HCT116 (cell line): ENCODE measurements at regions not wholly inside any gene's neighbourhood (a gene's known extent, or its start where the extent isn't known, plus 50 kb on each side); places are given as distances from the start of the nearest gene placed in this dataset.

Source experiments
- ATAC-seq: fragments of 200-7000 bp; cut with Tn5 transposase; 2 replicates; pipeline ENCODE4 v1.9.1; 2020; ENCODE audit warnings: mild to moderate bottlenecking, moderate library complexity
- BruUV-seq: library from RNA; stranded (reverse); fragments of 400-500 nt; replicated peaks from 2 replicates; lab custom pipeline; 2021; lab: Mats Ljungman, UMichigan
- CTCF ChIA-PET: fragments of 300-600 bp; sonication (Branson Sonifier 250); formaldehyde crosslinking; loops from one replicate; lab custom pipeline; 2021; ENCODE audit warnings: antibody characterized with exemption; lab: Charles Lee
- POLR2A ChIA-PET: fragments of 300-600, 350-600 bp; sonication (Branson Sonifier 250); formaldehyde crosslinking; loops from one replicate; lab custom pipeline; 2021; ENCODE audit warnings: antibody characterized with exemption; lab: Charles Lee
- RAD21 ChIA-PET, 2 experiments: fragments of 300-600 bp; sonication (Branson Sonifier 250); formaldehyde crosslinking; loops; one replicate each; lab custom pipeline; 2023; ENCODE audit warnings: low total read pairs in 2 of 2; ENCODE audit not compliant: uncharacterized antibody in 2 of 2, unreplicated experiment in 2 of 2, low non-redundant PET in 1 of 2; lab: Charles Lee
- DNase-seq: peaks from one replicate; pipeline ENCODE4 v3.0.0-alpha.2; 2010; ENCODE audit warnings: low read depth, low spot score
- H2AFZ ChIP-seq: fragments of 200-600 bp; shearing (Covaris generic), sonication (generic); 2 replicates; pipeline ENCODE4 v1.6.1; 2017; ENCODE audit warnings: low read depth, mixed run types, mixed read lengths, antibody characterized with exemption, low read length; ENCODE audit not compliant: poor library complexity, severe bottlenecking
- H3K27ac ChIP-seq: 2 replicates; pipeline ENCODE4 v1.5.1; 2012; ENCODE audit warnings: low read depth, low read length
- H3K27me3 ChIP-seq: fragments of 200-600 bp; sonication (generic); 2 replicates; pipeline ENCODE4 v1.6.1; 2016; ENCODE audit warnings: mixed run types, low read length, mixed read lengths; ENCODE audit not compliant: insufficient read depth
- H3K36me3 ChIP-seq, 2 experiments: fragments of 200-500 bp in 1 of 2; fragments of 200-600 bp in 1 of 2; sonication (Bioruptor generic) in 1 of 2; sonication (generic) in 1 of 2; 2 replicates each; pipeline versions ENCODE4 v1.5.1 to v1.6.1; 2014 to 2016; ENCODE audit warnings: low read length in 2 of 2, inconsistent platforms in 1 of 2, mixed read lengths in 1 of 2, mixed run types in 1 of 2; ENCODE audit not compliant: insufficient read depth in 2 of 2, control insufficient read depth in 1 of 2
- H3K4me1 ChIP-seq, 2 experiments: fragments of 200-600 bp in 1 of 2; sonication (generic) in 1 of 2; 2 replicates each; pipeline versions ENCODE4 v1.5.1 to v1.6.1; 2012 to 2017; ENCODE audit warnings: low read length in 2 of 2, inconsistent platforms in 1 of 2, mild to moderate bottlenecking in 1 of 2, mixed read lengths in 1 of 2, mixed run types in 1 of 2, moderate library complexity in 1 of 2; ENCODE audit not compliant: insufficient read depth in 2 of 2, control insufficient read depth in 1 of 2
- H3K4me2 ChIP-seq: fragments of 200-600 bp; sonication (generic); 2 replicates; pipeline ENCODE4 v1.6.1; 2017; ENCODE audit warnings: mixed run types, low read length, mixed read lengths
- H3K4me3 ChIP-seq, 2 experiments: fragments of 200-600 bp in 1 of 2; sonication (generic) in 1 of 2; replicated peaks in 1 of 2; 2 replicates each; pipeline ENCODE4 v1.5.1; 2011 to 2016; ENCODE audit warnings: low read length in 2 of 2, control low read depth in 1 of 2, low read depth in 1 of 2, mild to moderate bottlenecking in 1 of 2, mixed read lengths in 1 of 2, mixed run types in 1 of 2
- H3K79me2 ChIP-seq: fragments of 200-600 bp; sonication (generic); 2 replicates; pipeline ENCODE4 v1.6.1; 2017; ENCODE audit warnings: mild to moderate bottlenecking, mixed run types, low read length, moderate library complexity, mixed read lengths; ENCODE audit not compliant: insufficient read depth
- H3K9ac ChIP-seq: fragments of 200-600 bp; sonication (generic); 2 replicates; pipeline ENCODE4 v1.6.1; 2016; ENCODE audit warnings: low read length, mixed read lengths
- H3K9me2 ChIP-seq: fragments of 200-600 bp; sonication (generic), shearing (Covaris generic); 2 replicates; pipeline ENCODE4 v1.6.1; 2017; ENCODE audit warnings: mixed run types, mild to moderate bottlenecking, moderate library complexity; ENCODE audit not compliant: insufficient read depth
- H3K9me3 ChIP-seq, 2 experiments: fragments of 200-500 bp in 1 of 2; fragments of 200-600 bp in 1 of 2; sonication (Bioruptor generic) in 1 of 2; sonication (generic) in 1 of 2; 2 replicates each; pipeline ENCODE4 v1.6.1; 2014 to 2017; ENCODE audit warnings: low read length in 2 of 2, mixed read lengths in 2 of 2, inconsistent platforms in 1 of 2, low read depth in 1 of 2, mild to moderate bottlenecking in 1 of 2, mixed run types in 1 of 2, moderate library complexity in 1 of 2; ENCODE audit not compliant: control insufficient read depth in 1 of 2, insufficient read depth in 1 of 2
- H4K20me1 ChIP-seq: fragments of 200-600 bp; sonication (generic), shearing (Covaris generic); 2 replicates; pipeline ENCODE4 v1.6.1; 2017; ENCODE audit warnings: mixed run types, mild to moderate bottlenecking, moderate library complexity; ENCODE audit not compliant: insufficient read depth
- ELF1 ChIP-seq: IDR thresholded peaks from 2 replicates; pipeline ENCODE4 v1.6.1; 2012; ENCODE audit warnings: low read depth, borderline replicate concordance
- EZH2phosphoT487 ChIP-seq: fragments of 200-600 bp; IDR thresholded peaks from 2 replicates; pipeline ENCODE4 v1.6.1; 2018; ENCODE audit warnings: antibody characterized with exemption, borderline replicate concordance
- FOSL1 ChIP-seq: IDR thresholded peaks from 2 replicates; pipeline ENCODE4 v1.6.1; 2012; ENCODE audit warnings: low read depth
- POLR2A ChIP-seq: IDR thresholded peaks from 2 replicates; pipeline ENCODE4 v1.7.0; 2011; ENCODE audit warnings: borderline replicate concordance; ENCODE audit not compliant: insufficient read depth, insufficient read length; ENCODE audit errors: extremely low read depth
- TCF7L2 ChIP-seq: IDR thresholded peaks from 2 replicates; pipeline ENCODE4 v1.7.0; 2011; ENCODE audit warnings: borderline replicate concordance, inconsistent platforms; ENCODE audit not compliant: insufficient read depth, insufficient read length; ENCODE audit errors: extremely low read depth
- YY1 ChIP-seq: IDR thresholded peaks from 2 replicates; pipeline ENCODE4 v1.6.1; 2011; ENCODE audit warnings: low read length, low read depth, moderate library complexity, mild to moderate bottlenecking; ENCODE audit not compliant: insufficient replicate concordance; ENCODE audit errors: extremely low read depth
- ZFX ChIP-seq: fragments of 450-650 bp; IDR thresholded peaks from 2 replicates; pipeline ENCODE4 v1.6.1; 2017
- ZNF274 ChIP-seq: fragments of 200-500 bp; sonication (Bioruptor generic); IDR thresholded peaks from 2 replicates; pipeline ENCODE4 v1.6.1; 2014; ENCODE audit warnings: mild to moderate bottlenecking, low read depth, low read length, inconsistent platforms
- intact Hi-C: fragments of 100-400 bp; cut with micrococcal nuclease; formaldehyde crosslinking; loops from 2 replicates; pipeline ENCODE4 v1.10.0; 2022
- TF ChIP-seq, protein P1 (sequence below): IDR thresholded peaks from 2 replicates; pipeline ENCODE4 v1.6.1; 2011; ENCODE audit warnings: mild to moderate bottlenecking, low read length, moderate library complexity; ENCODE audit not compliant: insufficient replicate concordance; ENCODE audit errors: extremely low read depth

DNA sequence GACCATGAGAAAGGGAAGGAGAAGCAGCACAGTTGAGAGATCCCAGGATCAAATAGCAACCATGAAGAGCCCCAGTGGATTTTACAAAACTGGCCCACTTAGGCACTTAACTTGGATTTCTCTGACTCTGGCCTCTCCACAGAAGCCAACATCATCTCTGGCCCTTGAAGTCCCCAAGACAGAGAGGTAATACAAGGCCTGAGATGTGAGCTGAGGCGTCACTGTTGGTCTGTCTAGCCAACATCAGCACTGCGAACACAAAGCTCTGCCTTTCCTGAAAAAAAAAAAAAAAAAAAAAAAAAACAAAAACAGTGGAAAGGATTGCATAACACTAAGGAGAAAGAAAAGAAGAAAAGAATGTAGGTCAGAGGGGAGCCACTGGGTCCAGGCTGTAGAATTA is 378.3 kb downstream of the BRINP1 start:
- no peaks in the 10 kb centered on the region for H3K79me2 ChIP-seq
- no peaks in the 10 kb centered on the region for H4K20me1 ChIP-seq
- no peak overlapping the region for H3K4me2 ChIP-seq
- ChIA-PET RAD21 (no interaction called here), CTCF (no interaction called here), POLR2A (no interaction called here)
- intact Hi-C loops = no loop called here
- H3K9me3 ChIP-seq = peaks cover 0 to 4% of the 10 kb centered on the region in 2 experiments; a peak in 2 of 4 replicates
- no peak for ATAC-seq
- TF ChIP-seq ZNF274 (no peak), TCF7L2 (no peak), ELF1 (no peak), FOSL1 (no peak), POLR2A (no peak), ZFX (no peak), EZH2phosphoT487 (no peak), YY1 (no peak)
- TF ChIP-seq, protein P1, sequence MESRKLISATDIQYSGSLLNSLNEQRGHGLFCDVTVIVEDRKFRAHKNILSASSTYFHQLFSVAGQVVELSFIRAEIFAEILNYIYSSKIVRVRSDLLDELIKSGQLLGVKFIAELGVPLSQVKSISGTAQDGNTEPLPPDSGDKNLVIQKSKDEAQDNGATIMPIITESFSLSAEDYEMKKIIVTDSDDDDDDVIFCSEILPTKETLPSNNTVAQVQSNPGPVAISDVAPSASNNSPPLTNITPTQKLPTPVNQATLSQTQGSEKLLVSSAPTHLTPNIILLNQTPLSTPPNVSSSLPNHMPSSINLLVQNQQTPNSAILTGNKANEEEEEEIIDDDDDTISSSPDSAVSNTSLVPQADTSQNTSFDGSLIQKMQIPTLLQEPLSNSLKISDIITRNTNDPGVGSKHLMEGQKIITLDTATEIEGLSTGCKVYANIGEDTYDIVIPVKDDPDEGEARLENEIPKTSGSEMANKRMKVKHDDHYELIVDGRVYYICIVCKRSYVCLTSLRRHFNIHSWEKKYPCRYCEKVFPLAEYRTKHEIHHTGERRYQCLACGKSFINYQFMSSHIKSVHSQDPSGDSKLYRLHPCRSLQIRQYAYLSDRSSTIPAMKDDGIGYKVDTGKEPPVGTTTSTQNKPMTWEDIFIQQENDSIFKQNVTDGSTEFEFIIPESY = no peak
- H3K4me1 ChIP-seq = no peaks in the 10 kb centered on the region
- DNase-seq = no peak
- H3K9ac ChIP-seq = no peak overlapping the region
- no peaks in the 10 kb centered on the region for H3K36me3 ChIP-seq
- BruUV-seq = no TSS peak
- H2AFZ ChIP-seq = no peak overlapping the region
- no peak overlapping the region for H3K4me3 ChIP-seq
- no peaks in the 10 kb centered on the region for H3K9me2 ChIP-seq
- no peaks in the 10 kb centered on the region for H3K27me3 ChIP-seq
- no peak overlapping the region for H3K27ac ChIP-seq
